ENCODE measurements at regions not wholly inside any gene's neighbourhood (a gene's known extent, or its start where the extent isn't known, plus 50 kb on each side); places are given as distances from the start of the nearest gene placed in this dataset.

DNA sequence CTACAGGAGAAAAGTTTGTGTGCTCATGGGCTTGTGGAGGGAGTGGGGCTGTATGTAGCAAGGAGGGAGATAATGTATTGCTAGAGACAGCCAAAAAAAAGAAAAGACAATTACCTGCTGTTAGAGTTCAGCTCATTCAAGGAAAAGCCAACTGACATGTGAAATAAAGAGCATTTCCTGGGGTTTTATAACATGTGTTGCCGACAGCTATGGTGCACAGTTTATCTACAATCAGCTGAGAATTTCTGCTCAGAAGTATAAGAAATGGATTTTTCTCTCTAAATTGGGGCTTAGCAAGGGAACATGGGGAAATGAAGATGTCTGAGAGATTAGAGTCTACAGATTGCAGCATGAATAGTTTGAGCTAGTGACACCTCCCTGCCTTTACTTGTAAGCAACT is 674.1 kb downstream of the SUCLG1 start:
- TF ChIP-seq EZH2 (IDR thresholded peaks at IDR 0.05; ENCODE audit: borderline replicate concordance, low read depth, low read length, poor library complexity, severe bottlenecking) (no peak), CTCF (conservative IDR thresholded peaks at IDR 0.05; ENCODE audit: low read depth, low read length) (no peak)

All from A673 (cell line).